Endothelial cell of umbilical vein (primary cell): ENCODE measurements at regions not wholly inside any gene's neighbourhood (a gene's known extent, or its start where the extent isn't known, plus 50 kb on each side); places are given as distances from the start of the nearest gene placed in this dataset.

Experiments
- BruUV-seq: library from RNA; stranded (reverse); fragments of 400-500 nt; replicated peaks from 2 replicates; lab custom pipeline; 2021; lab: Mats Ljungman, UMichigan
- CTCF ChIA-PET: fragments of 300-600, 350-600 bp; sonication (Branson Sonifier 250); formaldehyde crosslinking; loops from one replicate; lab custom pipeline; 2021; ENCODE audit warnings: antibody characterized with exemption, inconsistent platforms; lab: Charles Lee
- POLR2A ChIA-PET: fragments of 300-600, 350-600 bp; sonication (Branson Sonifier 250); formaldehyde crosslinking; loops from one replicate; lab custom pipeline; 2021; ENCODE audit warnings: antibody characterized with exemption, inconsistent platforms; lab: Charles Lee
- DNase-seq: peaks from one replicate; pipeline ENCODE4 v3.0.0-alpha.2; 2011; ENCODE audit warnings: low read depth, low spot score
- FAIRE-seq: peaks from 2 replicates; lab custom pipeline; 2011; peaks lifted over from hg19 to GRCh38; lab: Jason Lieb, UNC
- H2AFZ ChIP-seq: 2 replicates; pipeline ENCODE4 v1.6.0; 2012; ENCODE audit warnings: low read depth, low read length, control low read depth, inconsistent platforms
- H3K27ac ChIP-seq: 2 replicates; pipeline ENCODE4 v1.5.1; 2011; ENCODE audit warnings: low read depth, mild to moderate bottlenecking, control low read depth, low read length, moderate library complexity; ENCODE audit not compliant: insufficient read depth
- H3K27me3 ChIP-seq, 2 experiments: 2 replicates each; pipeline versions ENCODE4 v1.6.0 to v1.6.1; 2011; ENCODE audit warnings: low read length in 2 of 2, mixed read lengths in 1 of 2; ENCODE audit not compliant: control insufficient read depth in 2 of 2, insufficient read depth in 2 of 2
- H3K36me3 ChIP-seq, 2 experiments: 2 replicates in 1 of 2; 3 replicates in 1 of 2; pipeline ENCODE4 v1.5.1; 2011; ENCODE audit warnings: low read length in 2 of 2, mild to moderate bottlenecking in 1 of 2, moderate library complexity in 1 of 2; ENCODE audit not compliant: control insufficient read depth in 2 of 2, insufficient read depth in 2 of 2; ENCODE audit errors: extremely low read depth in 1 of 2
- H3K4me1 ChIP-seq: 3 replicates; pipeline ENCODE4 v1.5.1; 2011; ENCODE audit warnings: mild to moderate bottlenecking, low read length; ENCODE audit not compliant: control insufficient read depth, insufficient read depth; ENCODE audit errors: extremely low read depth
- H3K4me2 ChIP-seq: 2 replicates; pipeline ENCODE4 v1.6.1; 2011; ENCODE audit warnings: low read length, control low read depth, mixed read lengths; ENCODE audit not compliant: insufficient read depth
- H3K4me3 ChIP-seq, 3 experiments: fragments of 200-600 bp in 1 of 3; sonication (generic), shearing (Covaris generic) in 1 of 3; replicated peaks in 1 of 3; 2 replicates each; pipeline ENCODE4 v1.5.1; 2011 to 2016; ENCODE audit warnings: control low read depth in 3 of 3, low read length in 3 of 3, mild to moderate bottlenecking in 2 of 3, inconsistent platforms in 1 of 3, low read depth in 1 of 3, moderate library complexity in 1 of 3; ENCODE audit not compliant: insufficient read depth in 1 of 3
- H3K79me2 ChIP-seq: 2 replicates; pipeline ENCODE4 v1.6.0; 2012; ENCODE audit warnings: low read length, inconsistent platforms; ENCODE audit not compliant: control insufficient read depth, insufficient read depth
- H3K9ac ChIP-seq: replicated peaks from 2 replicates; pipeline ENCODE3; 2011; ENCODE audit warnings: low read length, control low read depth; ENCODE audit not compliant: insufficient read depth; ENCODE audit errors: extremely low read depth
- H3K9me1 ChIP-seq: replicated peaks from 3 replicates; pipeline ENCODE4 v1.6.0; 2011; ENCODE audit warnings: mild to moderate bottlenecking, low read length; ENCODE audit not compliant: control insufficient read depth, insufficient read depth; ENCODE audit errors: extremely low read depth
- H3K9me3 ChIP-seq: replicated peaks from 2 replicates; pipeline ENCODE4 v1.5.1; 2012; ENCODE audit warnings: low read length, inconsistent platforms; ENCODE audit not compliant: control insufficient read depth, insufficient read depth
- H4K20me1 ChIP-seq: replicated peaks from 2 replicates; pipeline ENCODE3; 2011; ENCODE audit warnings: mild to moderate bottlenecking, low read length; ENCODE audit not compliant: control insufficient read depth, insufficient read depth; ENCODE audit errors: extremely low read depth
- FOS ChIP-seq: IDR thresholded peaks from 2 replicates; pipeline ENCODE4 v1.6.1; 2011; ENCODE audit warnings: mild to moderate bottlenecking, low read length, moderate library complexity, borderline replicate concordance; ENCODE audit not compliant: insufficient read depth
- GATA2 ChIP-seq: IDR thresholded peaks from 2 replicates; pipeline ENCODE4 v1.7.0; 2011; ENCODE audit warnings: low read depth, mild to moderate bottlenecking, moderate library complexity, mixed read lengths, low read length; ENCODE audit not compliant: insufficient read length, insufficient read depth
- JUN ChIP-seq: IDR thresholded peaks from 2 replicates; pipeline ENCODE4 v1.6.1; 2011; ENCODE audit warnings: borderline replicate concordance, low read depth; ENCODE audit not compliant: insufficient read length, insufficient read depth
- MYC ChIP-seq: IDR thresholded peaks from one replicate; pipeline ENCODE4 v1.6.1; 2011; ENCODE audit warnings: mild to moderate bottlenecking, low read depth, low read length
- POLR2A ChIP-seq: IDR thresholded peaks from 2 replicates; pipeline ENCODE4 v1.6.1; 2012; ENCODE audit warnings: low read depth, mild to moderate bottlenecking, control low read depth, low read length
- POLR2AphosphoS5 ChIP-seq: IDR thresholded peaks from 2 replicates; pipeline ENCODE4 v1.6.1; 2012; ENCODE audit warnings: low read depth, mild to moderate bottlenecking, control low read depth, low read length, moderate library complexity; ENCODE audit not compliant: insufficient read depth
- dilution Hi-C: fragments of 300-500 bp; cut with MboI; formaldehyde crosslinking; loops from one replicate; pipeline ENCODE4 v1.15.0; 2019; ENCODE audit warnings: low sequenced_read_pairs; ENCODE audit not compliant: extremely low pct_ligation_motif_present
- intact Hi-C: fragments of 100-400 bp; cut with micrococcal nuclease; formaldehyde crosslinking; loops from one replicate; pipeline ENCODE4 v1.10.0; 2022
- TF ChIP-seq, protein P1 (sequence below), 2 donors: IDR thresholded peaks; 1 replicate in 1 of 2; 2 replicates in 1 of 2; pipeline ENCODE4 v1.5.1; 2011; ENCODE audit warnings: low read length in 2 of 2, mild to moderate bottlenecking in 2 of 2, moderate library complexity in 2 of 2, control low read depth in 1 of 2, inconsistent platforms in 1 of 2, low read depth in 1 of 2; ENCODE audit not compliant: insufficient read depth in 1 of 2; ENCODE audit errors: extremely low read depth in 1 of 2

DNA sequence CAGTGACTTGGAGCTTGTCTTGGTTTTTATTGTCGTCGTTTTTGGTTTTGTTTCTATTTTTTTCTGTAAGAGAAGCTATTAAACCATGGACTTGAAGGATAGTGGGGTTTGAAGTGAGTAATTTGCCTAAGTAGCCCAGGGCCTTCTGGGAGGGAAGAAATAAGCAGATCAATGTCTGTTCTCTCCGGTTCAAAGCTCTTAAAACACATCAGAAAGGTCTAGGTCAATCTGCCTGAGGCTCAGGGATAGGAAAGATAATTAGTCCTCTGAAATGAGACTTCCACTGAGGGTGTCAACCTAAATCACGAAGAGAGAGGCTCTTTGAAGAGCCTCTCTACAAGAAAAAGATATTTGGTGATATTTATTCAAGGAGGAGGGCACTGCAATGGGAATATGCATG, 178.0 kb downstream of the MATN1 start:
- dilution Hi-C loops: no loop called here
- TF ChIP-seq MYC: no peak
- TF ChIP-seq, protein P1, sequence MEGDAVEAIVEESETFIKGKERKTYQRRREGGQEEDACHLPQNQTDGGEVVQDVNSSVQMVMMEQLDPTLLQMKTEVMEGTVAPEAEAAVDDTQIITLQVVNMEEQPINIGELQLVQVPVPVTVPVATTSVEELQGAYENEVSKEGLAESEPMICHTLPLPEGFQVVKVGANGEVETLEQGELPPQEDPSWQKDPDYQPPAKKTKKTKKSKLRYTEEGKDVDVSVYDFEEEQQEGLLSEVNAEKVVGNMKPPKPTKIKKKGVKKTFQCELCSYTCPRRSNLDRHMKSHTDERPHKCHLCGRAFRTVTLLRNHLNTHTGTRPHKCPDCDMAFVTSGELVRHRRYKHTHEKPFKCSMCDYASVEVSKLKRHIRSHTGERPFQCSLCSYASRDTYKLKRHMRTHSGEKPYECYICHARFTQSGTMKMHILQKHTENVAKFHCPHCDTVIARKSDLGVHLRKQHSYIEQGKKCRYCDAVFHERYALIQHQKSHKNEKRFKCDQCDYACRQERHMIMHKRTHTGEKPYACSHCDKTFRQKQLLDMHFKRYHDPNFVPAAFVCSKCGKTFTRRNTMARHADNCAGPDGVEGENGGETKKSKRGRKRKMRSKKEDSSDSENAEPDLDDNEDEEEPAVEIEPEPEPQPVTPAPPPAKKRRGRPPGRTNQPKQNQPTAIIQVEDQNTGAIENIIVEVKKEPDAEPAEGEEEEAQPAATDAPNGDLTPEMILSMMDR (IDR thresholded peaks at IDR 0.05; ENCODE audit: extremely low read depth in 1 of 2, insufficient read depth in 1 of 2, low read depth in 1 of 2, low read length in 2 of 2): no peak
- TF ChIP-seq JUN: no peak
- no peak for TF ChIP-seq FOS
- TF ChIP-seq POLR2A: no peak
- no peak for TF ChIP-seq GATA2
- no peak for TF ChIP-seq POLR2AphosphoS5
- Histone ChIP-seq H3K9ac (no peak overlapping the region), H3K27me3 (no peaks in the 10 kb centered on the region), H3K9me1 (no peaks in the 10 kb centered on the region), H3K79me2 (no peaks in the 10 kb centered on the region), H3K9me3 (no peaks in the 10 kb centered on the region), H2AFZ (no peak overlapping the region), H3K4me1 (no peaks in the 10 kb centered on the region), H3K27ac (no peak overlapping the region), H3K4me2 (no peak overlapping the region), H3K36me3 (no peaks in the 10 kb centered on the region), H4K20me1 (no peaks in the 10 kb centered on the region), H3K4me3 (no peak overlapping the region)
- DNase-seq: no peak
- no peak for FAIRE-seq
- no TSS peak for BruUV-seq
- CTCF ChIA-PET: no interaction called here
- intact Hi-C loops: no loop called here
- POLR2A ChIA-PET: no interaction called here
